Endothelial cell of umbilical vein (primary cell): ENCODE measurements at regions not wholly inside any gene's neighbourhood (a gene's known extent, or its start where the extent isn't known, plus 50 kb on each side); places are given as distances from the start of the nearest gene placed in this dataset.

Experiments
- EZH2 ChIP-seq: IDR thresholded peaks from 2 replicates; pipeline ENCODE4 v1.6.1; 2012; ENCODE audit warnings: borderline replicate concordance, low read depth, mild to moderate bottlenecking, moderate library complexity, low read length, inconsistent platforms; ENCODE audit not compliant: severe bottlenecking
- FOS ChIP-seq: IDR thresholded peaks from 2 replicates; pipeline ENCODE4 v1.6.1; 2011; ENCODE audit warnings: mild to moderate bottlenecking, low read length, moderate library complexity, borderline replicate concordance; ENCODE audit not compliant: insufficient read depth
- POLR2A ChIP-seq: IDR thresholded peaks from 2 replicates; pipeline ENCODE4 v1.6.1; 2012; ENCODE audit warnings: low read depth, mild to moderate bottlenecking, control low read depth, low read length
- POLR2AphosphoS5 ChIP-seq: IDR thresholded peaks from 2 replicates; pipeline ENCODE4 v1.6.1; 2012; ENCODE audit warnings: low read depth, mild to moderate bottlenecking, control low read depth, low read length, moderate library complexity; ENCODE audit not compliant: insufficient read depth
- TF ChIP-seq, protein P1 (sequence below), 2 donors: IDR thresholded peaks; 1 replicate in 1 of 2; 2 replicates in 1 of 2; pipeline ENCODE4 v1.5.1; 2011; ENCODE audit warnings: low read length in 2 of 2, mild to moderate bottlenecking in 2 of 2, moderate library complexity in 2 of 2, control low read depth in 1 of 2, inconsistent platforms in 1 of 2, low read depth in 1 of 2; ENCODE audit not compliant: insufficient read depth in 1 of 2; ENCODE audit errors: extremely low read depth in 1 of 2

DNA sequence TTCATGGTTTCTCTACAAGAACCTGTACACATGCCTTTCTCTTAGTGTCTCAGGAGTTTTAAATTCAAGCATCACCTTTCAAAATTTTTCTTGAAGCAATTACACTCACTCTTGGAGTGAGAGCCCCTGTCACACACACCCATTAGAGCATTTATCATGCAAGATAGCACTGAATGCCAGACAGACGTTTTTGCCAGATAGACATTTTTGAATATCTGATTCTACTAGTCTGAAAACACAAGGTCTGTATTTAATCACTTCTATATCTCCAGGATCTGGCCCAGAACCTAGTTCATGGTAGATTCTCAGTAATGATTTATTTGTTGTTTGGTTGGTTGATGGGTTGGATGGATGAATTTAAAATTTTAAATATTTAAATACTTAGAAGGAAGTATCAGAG, 60.9 kb upstream of the PDE1C start:
- TF ChIP-seq EZH2: no peak
- no peak for TF ChIP-seq POLR2A
- TF ChIP-seq, protein P1, sequence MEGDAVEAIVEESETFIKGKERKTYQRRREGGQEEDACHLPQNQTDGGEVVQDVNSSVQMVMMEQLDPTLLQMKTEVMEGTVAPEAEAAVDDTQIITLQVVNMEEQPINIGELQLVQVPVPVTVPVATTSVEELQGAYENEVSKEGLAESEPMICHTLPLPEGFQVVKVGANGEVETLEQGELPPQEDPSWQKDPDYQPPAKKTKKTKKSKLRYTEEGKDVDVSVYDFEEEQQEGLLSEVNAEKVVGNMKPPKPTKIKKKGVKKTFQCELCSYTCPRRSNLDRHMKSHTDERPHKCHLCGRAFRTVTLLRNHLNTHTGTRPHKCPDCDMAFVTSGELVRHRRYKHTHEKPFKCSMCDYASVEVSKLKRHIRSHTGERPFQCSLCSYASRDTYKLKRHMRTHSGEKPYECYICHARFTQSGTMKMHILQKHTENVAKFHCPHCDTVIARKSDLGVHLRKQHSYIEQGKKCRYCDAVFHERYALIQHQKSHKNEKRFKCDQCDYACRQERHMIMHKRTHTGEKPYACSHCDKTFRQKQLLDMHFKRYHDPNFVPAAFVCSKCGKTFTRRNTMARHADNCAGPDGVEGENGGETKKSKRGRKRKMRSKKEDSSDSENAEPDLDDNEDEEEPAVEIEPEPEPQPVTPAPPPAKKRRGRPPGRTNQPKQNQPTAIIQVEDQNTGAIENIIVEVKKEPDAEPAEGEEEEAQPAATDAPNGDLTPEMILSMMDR (IDR thresholded peaks at IDR 0.05; ENCODE audit: extremely low read depth in 1 of 2, insufficient read depth in 1 of 2, low read depth in 1 of 2, low read length in 2 of 2): no peak
- TF ChIP-seq POLR2AphosphoS5: no peak
- no peak for TF ChIP-seq FOS
